ENCODE measurements at regions not wholly inside any gene's neighbourhood (a gene's known extent, or its start where the extent isn't known, plus 50 kb on each side); places are given as distances from the start of the nearest gene placed in this dataset.

DNA sequence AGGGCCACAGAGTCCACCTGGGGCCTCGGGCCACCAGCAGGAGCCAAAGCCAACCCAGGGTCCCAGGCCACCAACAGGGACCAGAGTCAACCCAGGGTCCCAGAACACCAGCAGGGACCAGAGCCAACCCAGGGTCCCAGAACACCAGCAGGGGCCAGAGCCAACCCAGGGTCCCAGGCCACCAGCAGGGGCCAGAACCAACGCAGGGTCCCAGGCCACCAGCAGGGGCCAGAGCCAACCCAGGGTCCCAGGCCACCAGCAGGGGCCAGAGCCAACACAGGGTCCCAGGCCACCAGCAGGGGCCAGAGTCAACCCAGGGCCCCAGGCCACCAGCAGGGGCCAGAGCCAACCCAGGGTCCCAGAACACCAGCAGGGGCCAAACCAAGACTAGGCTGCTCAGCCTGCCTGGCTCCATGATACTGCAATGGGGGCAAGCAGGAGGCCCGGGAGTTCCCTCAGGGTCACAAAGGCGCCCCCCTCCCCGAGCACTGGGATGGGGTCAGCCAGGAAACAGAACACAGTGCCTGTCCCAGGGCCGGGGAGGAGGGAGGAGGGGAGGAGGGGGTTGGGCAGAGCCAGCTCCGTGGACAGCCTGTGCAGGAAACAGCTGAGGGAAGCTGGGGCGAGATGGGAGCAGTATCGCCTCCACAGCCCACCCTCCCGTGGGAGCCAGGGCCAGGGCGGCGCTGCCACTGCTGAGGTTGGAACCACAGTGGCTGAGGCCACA lies 62.0 kb upstream of the PRR5 start (continued):
- no peak for TF ChIP-seq ZNF561 (tag by site-specific recombination; IDR thresholded peaks at IDR 0.05; ENCODE audit: borderline replicate concordance)

DNA sequence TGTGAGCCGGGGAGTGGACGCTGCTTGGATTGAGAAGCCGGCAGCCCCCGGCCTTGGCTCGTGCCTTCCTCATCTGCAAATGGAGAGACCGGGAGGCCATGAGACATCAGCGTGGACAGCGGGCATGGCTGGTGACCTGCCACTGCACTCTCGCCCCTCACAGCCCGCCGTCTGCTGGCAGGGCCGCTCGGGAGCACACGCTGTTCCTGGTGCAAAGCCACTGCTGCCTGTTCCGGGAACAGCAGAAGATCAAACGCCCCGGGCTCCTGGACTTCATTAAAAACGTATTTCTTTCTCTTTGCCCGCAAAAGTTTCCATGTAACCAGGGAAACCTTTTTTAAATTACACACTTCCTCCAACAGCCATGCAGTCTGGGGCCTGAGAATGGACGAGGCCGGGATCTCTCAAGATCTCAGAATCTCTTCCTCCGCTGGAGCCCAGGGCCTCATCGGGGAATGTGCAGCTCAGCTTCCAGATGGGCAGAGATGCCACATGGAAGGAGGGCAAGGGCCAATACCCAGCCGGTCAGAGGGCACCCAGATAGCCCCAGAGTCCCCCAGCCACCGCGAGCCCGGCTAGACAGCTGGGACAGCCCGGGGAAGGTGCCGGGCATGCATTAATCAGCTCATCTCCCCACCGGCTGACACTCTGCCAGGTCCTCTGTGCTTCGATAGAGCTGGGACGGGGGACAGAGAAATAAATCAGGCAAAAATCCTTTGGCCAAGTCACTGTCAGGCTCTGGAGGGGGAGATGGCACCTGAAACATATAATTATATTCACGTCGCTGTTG lies 62.8 kb upstream of the PRR5 start:
- Histone ChIP-seq H3K27ac (ENCODE audit: extremely low read depth, low read depth, low read length) (no peak overlapping the region), H3K4me1 (ENCODE audit: control insufficient read depth, insufficient read depth, low read length) (no peaks in the 10 kb centered on the region), H3K4me3 (ENCODE audit: low read depth, low read length) (no peak overlapping the region), H3K9me3 (ENCODE audit: control insufficient read depth, insufficient read depth, low read depth, low read length) (no peaks in the 10 kb centered on the region), H3K36me3 (ENCODE audit: control insufficient read depth in 2 of 2, insufficient read depth in 1 of 2, low read length in 2 of 2) (no peaks in the 10 kb centered on the region)
- CTCF ChIA-PET, result no interaction called here
- TF ChIP-seq ZNF530 (tag by site-specific recombination; IDR thresholded peaks at IDR 0.05; ENCODE audit: low read depth) (no peak), ZNF132 (tag by site-specific recombination; IDR thresholded peaks at IDR 0.05; ENCODE audit: borderline replicate concordance) (no peak), OSR2 (tag by site-specific recombination; IDR thresholded peaks at IDR 0.05) (no peak), ZNF571 (tag by site-specific recombination; IDR thresholded peaks at IDR 0.05) (no peak), BCL11A (tag by site-specific recombination; IDR thresholded peaks at IDR 0.05; ENCODE audit: low read depth) (no peak), ZNF837 (tag by site-specific recombination; IDR thresholded peaks at IDR 0.05) (no peak), ZNF112 (tag by site-specific recombination; IDR thresholded peaks at IDR 0.05) (no peak), ZNF169 (tag by site-specific recombination; IDR thresholded peaks at IDR 0.05) (no peak), ZNF664 (tag by site-specific recombination; IDR thresholded peaks at IDR 0.05) (no peak), GLI2 (tag by site-specific recombination; IDR thresholded peaks at IDR 0.05; ENCODE audit: borderline replicate concordance, low read depth) (no peak), TCF7L2 (IDR thresholded peaks at IDR 0.05; ENCODE audit: borderline replicate concordance, low read depth, low read length) (no peak), ZNF211 (tag by site-specific recombination; IDR thresholded peaks at IDR 0.05; ENCODE audit: low read depth) (no peak), ZNF394 (tag by site-specific recombination; IDR thresholded peaks at IDR 0.05; ENCODE audit: borderline replicate concordance) (no peak), ZNF670 (tag by site-specific recombination; IDR thresholded peaks at IDR 0.05; ENCODE audit: low read depth) (no peak), HOXD13 (CRISPR knock-in tag; IDR thresholded peaks at IDR 0.05; ENCODE audit: borderline replicate concordance) (no peak), ZFP69B (tag by site-specific recombination; IDR thresholded peaks at IDR 0.05) (no peak)
- TF ChIP-seq, protein P1, sequence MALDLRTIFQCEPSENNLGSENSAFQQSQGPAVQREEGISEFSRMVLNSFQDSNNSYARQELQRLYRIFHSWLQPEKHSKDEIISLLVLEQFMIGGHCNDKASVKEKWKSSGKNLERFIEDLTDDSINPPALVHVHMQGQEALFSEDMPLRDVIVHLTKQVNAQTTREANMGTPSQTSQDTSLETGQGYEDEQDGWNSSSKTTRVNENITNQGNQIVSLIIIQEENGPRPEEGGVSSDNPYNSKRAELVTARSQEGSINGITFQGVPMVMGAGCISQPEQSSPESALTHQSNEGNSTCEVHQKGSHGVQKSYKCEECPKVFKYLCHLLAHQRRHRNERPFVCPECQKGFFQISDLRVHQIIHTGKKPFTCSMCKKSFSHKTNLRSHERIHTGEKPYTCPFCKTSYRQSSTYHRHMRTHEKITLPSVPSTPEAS (tag by site-specific recombination; IDR thresholded peaks at IDR 0.05), result no peak
- TF ChIP-seq, protein P2, sequence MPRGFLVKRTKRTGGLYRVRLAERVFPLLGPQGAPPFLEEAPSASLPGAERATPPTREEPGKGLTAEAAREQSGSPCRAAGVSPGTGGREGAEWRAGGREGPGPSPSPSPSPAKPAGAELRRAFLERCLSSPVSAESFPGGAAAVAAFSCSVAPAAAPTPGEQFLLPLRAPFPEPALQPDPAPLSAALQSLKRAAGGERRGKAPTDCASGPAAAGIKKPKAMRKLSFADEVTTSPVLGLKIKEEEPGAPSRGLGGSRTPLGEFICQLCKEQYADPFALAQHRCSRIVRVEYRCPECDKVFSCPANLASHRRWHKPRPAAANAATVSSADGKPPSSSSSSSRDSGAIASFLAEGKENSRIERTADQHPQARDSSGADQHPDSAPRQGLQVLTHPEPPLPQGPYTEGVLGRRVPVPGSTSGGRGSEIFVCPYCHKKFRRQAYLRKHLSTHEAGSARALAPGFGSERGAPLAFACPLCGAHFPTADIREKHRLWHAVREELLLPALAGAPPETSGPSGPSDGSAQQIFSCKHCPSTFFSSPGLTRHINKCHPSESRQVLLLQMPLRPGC (tag by site-specific recombination; IDR thresholded peaks at IDR 0.05), result no peak
- TF ChIP-seq, protein P3, sequence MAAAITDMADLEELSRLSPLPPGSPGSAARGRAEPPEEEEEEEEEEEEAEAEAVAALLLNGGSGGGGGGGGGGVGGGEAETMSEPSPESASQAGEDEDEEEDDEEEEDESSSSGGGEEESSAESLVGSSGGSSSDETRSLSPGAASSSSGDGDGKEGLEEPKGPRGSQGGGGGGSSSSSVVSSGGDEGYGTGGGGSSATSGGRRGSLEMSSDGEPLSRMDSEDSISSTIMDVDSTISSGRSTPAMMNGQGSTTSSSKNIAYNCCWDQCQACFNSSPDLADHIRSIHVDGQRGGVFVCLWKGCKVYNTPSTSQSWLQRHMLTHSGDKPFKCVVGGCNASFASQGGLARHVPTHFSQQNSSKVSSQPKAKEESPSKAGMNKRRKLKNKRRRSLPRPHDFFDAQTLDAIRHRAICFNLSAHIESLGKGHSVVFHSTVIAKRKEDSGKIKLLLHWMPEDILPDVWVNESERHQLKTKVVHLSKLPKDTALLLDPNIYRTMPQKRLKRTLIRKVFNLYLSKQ (tag by site-specific recombination; IDR thresholded peaks at IDR 0.05; ENCODE audit: borderline replicate concordance), result no peak
- POLR2A ChIA-PET, result no interaction called here
